ENCODE measurements at regions not wholly inside any gene's neighbourhood (a gene's known extent, or its start where the extent isn't known, plus 50 kb on each side); places are given as distances from the start of the nearest gene placed in this dataset.

GRCh38 chr1:113190930-113191329 is 117.9 kb downstream of the LRIG2 start:
- Histone ChIP-seq H2AK5ac (ENCODE audit: insufficient read length, low read length) (no peak overlapping the region), H3K23me2 (ENCODE audit: insufficient read length, low read depth, low read length, poor library complexity, severe bottlenecking) (no peaks in the 10 kb centered on the region), H3K4me1 (ENCODE audit: insufficient read depth, low read length) (no peaks in the 10 kb centered on the region), H3K56ac (ENCODE audit: insufficient read length, low read depth, low read length) (no peak overlapping the region), H2BK15ac (ENCODE audit: low read depth, low read length) (no peak overlapping the region), H3K18ac (ENCODE audit: insufficient read length, low read depth, low read length) (no peak overlapping the region), H3K9ac (ENCODE audit: extremely low read depth, insufficient read length, low read length) (no peak overlapping the region), H4K91ac (ENCODE audit: insufficient read length, low read depth, low read length) (no peak overlapping the region), H2BK20ac (ENCODE audit: low read depth, low read length, poor library complexity, severe bottlenecking) (no peak overlapping the region), H2BK12ac (ENCODE audit: insufficient read length, low read depth, low read length) (no peak overlapping the region), H3K4ac (ENCODE audit: low read depth, low read length) (no peak overlapping the region), H3K4me2 (ENCODE audit: insufficient read depth, insufficient read length, low read length) (no peak overlapping the region), H2BK5ac (ENCODE audit: insufficient read length, low read length) (no peak overlapping the region), H4K5ac (ENCODE audit: insufficient read length, low read depth, low read length) (no peak overlapping the region), H3K27ac (ENCODE audit: insufficient read length, low read depth, low read length) (no peak overlapping the region), H2BK120ac (ENCODE audit: low read depth, low read length, poor library complexity, severe bottlenecking) (no peak overlapping the region), H3K9me3 (ENCODE audit: control insufficient read depth, low read depth, low read length) (no peaks in the 10 kb centered on the region), H3K27me3 (ENCODE audit: insufficient read depth, low read length) (no peaks in the 10 kb centered on the region), H3K23ac (ENCODE audit: insufficient read length, low read depth, low read length) (no peak overlapping the region), H3T11ph (ENCODE audit: low read length) (no peak overlapping the region), H3K14ac (ENCODE audit: insufficient read depth, low read length) (no peak overlapping the region), H3K79me2 (ENCODE audit: insufficient read depth, low read length) (no peaks in the 10 kb centered on the region), H4K8ac (replicated peaks; ENCODE audit: insufficient read length, low read depth, low read length) (no peak overlapping the region), H2AFZ (ENCODE audit: low read length) (no peak overlapping the region), H4K20me1 (ENCODE audit: control insufficient read depth, insufficient read depth, insufficient read length) (no peaks in the 10 kb centered on the region), H3K79me1 (ENCODE audit: insufficient read depth, low read depth, low read length, poor library complexity, severe bottlenecking) (no peaks in the 10 kb centered on the region)
- Mint-ChIP-seq H3K9me3 (peaks cover 4 to 8% of the 10 kb centered on the region in 2 experiments; a peak in 3 of 5 replicates), H3K4me1 (peaks cover 9 to 10% of the 10 kb centered on the region in 2 experiments), H3K27ac (0 out of 7 replicates have a peak overlapping the region, but pooled peaks of 1 of the 3 experiments have one; percentile 21), H3K36me3 (ENCODE audit: insufficient read depth in 1 of 3, low read depth in 3 of 3) (peaks cover 0 to 8% (median 3%) of the 10 kb centered on the region in 3 experiments; a peak in 4 of 7 replicates), H3K4me3 (no peak overlapping the region), H3K27me3 (ENCODE audit: low read depth) (no peaks in the 10 kb centered on the region)
- TF ChIP-seq, protein P1, sequence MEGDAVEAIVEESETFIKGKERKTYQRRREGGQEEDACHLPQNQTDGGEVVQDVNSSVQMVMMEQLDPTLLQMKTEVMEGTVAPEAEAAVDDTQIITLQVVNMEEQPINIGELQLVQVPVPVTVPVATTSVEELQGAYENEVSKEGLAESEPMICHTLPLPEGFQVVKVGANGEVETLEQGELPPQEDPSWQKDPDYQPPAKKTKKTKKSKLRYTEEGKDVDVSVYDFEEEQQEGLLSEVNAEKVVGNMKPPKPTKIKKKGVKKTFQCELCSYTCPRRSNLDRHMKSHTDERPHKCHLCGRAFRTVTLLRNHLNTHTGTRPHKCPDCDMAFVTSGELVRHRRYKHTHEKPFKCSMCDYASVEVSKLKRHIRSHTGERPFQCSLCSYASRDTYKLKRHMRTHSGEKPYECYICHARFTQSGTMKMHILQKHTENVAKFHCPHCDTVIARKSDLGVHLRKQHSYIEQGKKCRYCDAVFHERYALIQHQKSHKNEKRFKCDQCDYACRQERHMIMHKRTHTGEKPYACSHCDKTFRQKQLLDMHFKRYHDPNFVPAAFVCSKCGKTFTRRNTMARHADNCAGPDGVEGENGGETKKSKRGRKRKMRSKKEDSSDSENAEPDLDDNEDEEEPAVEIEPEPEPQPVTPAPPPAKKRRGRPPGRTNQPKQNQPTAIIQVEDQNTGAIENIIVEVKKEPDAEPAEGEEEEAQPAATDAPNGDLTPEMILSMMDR (conservative IDR thresholded peaks at IDR 0.05): no peak
- DNase-seq: no peak
- WGBS (ENCODE audit: extremely low coverage, insufficient read length, low lambda C conversion rate): no CpG with 5 or more reads among the region's 3 CpGs
